NCI-H128 (cell line): ENCODE measurements at regions not wholly inside any gene's neighbourhood (a gene's known extent, or its start where the extent isn't known, plus 50 kb on each side); places are given as distances from the start of the nearest gene placed in this dataset.

ENCODE experiments used
- DNase-seq: peaks from one replicate; lab custom pipeline; 2025; ENCODE audit not compliant: unreplicated experiment; lab: John Stamatoyannopoulos, UW

GRCh38 chr2:106941372-106941993 is 55.5 kb upstream of the ST6GAL2 start:
- DNase-seq: no peak

GRCh38 chr2:106943468-106944200 is 57.7 kb upstream of the ST6GAL2 start:
- DNase-seq: no peak

GRCh38 chr2:106944215-106944614 is 58.2 kb upstream of the ST6GAL2 start:
- DNase-seq: no peak

- DNase-seq: no peak
Observed at GRCh38 chr2:106948540-106948939, 62.6 kb upstream of the ST6GAL2 start.

GRCh38 chr2:106953236-106953635 is 67.3 kb upstream of the ST6GAL2 start:
- DNase-seq: no peak

- DNase-seq: no peak
Observed at GRCh38 chr2:106953779-106954178, 67.8 kb upstream of the ST6GAL2 start.

GRCh38 chr2:106954304-106954703 is 68.3 kb upstream of the ST6GAL2 start:
- no peak for DNase-seq

GRCh38 chr2:106956416-106956815 is 70.4 kb upstream of the ST6GAL2 start:
- no peak for DNase-seq

GRCh38 chr2:106956879-106957278 is 70.9 kb upstream of the ST6GAL2 start:
- no peak for DNase-seq

- DNase-seq: no peak
Observed at GRCh38 chr2:106959975-106960682, 74.2 kb upstream of the ST6GAL2 start.

- no peak for DNase-seq
Observed at GRCh38 chr2:106960683-106961161, 74.8 kb upstream of the ST6GAL2 start.

- no peak for DNase-seq
Observed at GRCh38 chr2:106961328-106961727, 75.4 kb upstream of the ST6GAL2 start.

GRCh38 chr2:106963156-106963555 is 77.2 kb upstream of the ST6GAL2 start:
- DNase-seq: no peak

GRCh38 chr2:106963893-106964292 is 77.9 kb upstream of the ST6GAL2 start:
- DNase-seq: no peak

- DNase-seq: no peak
Observed at GRCh38 chr2:106965611-106966010, 79.6 kb upstream of the ST6GAL2 start.

- DNase-seq: no peak
Observed at GRCh38 chr2:106969777-106970176, 83.8 kb upstream of the ST6GAL2 start.

- DNase-seq: no peak
Observed at GRCh38 chr2:106970471-106971261, 84.7 kb upstream of the ST6GAL2 start.

GRCh38 chr2:106972782-106973181 is 86.8 kb upstream of the ST6GAL2 start:
- no peak for DNase-seq

GRCh38 chr2:106974891-106975290 is 88.9 kb upstream of the ST6GAL2 start:
- no peak for DNase-seq

GRCh38 chr2:106975641-106976040 is 89.7 kb upstream of the ST6GAL2 start:
- DNase-seq: no peak

- no peak for DNase-seq
Observed at GRCh38 chr2:106976548-106976947, 90.6 kb upstream of the ST6GAL2 start.
